ENCODE measurements at regions not wholly inside any gene's neighbourhood (a gene's known extent, or its start where the extent isn't known, plus 50 kb on each side); places are given as distances from the start of the nearest gene placed in this dataset.
A peak's percentile ranks its signal among the peaks of the same experiment; 100 is the strongest.
"Not testable (repeated sequence)": the region's sequence is repeated elsewhere in the genome, so short reads cannot be mapped to it uniquely, and the experiment has no call there.

GRCh38 chr5:179409806-179410205 is 64.5 kb upstream of the ADAMTS2 start:
- no peak for DNase-seq (ENCODE audit: low read depth)

DNA sequence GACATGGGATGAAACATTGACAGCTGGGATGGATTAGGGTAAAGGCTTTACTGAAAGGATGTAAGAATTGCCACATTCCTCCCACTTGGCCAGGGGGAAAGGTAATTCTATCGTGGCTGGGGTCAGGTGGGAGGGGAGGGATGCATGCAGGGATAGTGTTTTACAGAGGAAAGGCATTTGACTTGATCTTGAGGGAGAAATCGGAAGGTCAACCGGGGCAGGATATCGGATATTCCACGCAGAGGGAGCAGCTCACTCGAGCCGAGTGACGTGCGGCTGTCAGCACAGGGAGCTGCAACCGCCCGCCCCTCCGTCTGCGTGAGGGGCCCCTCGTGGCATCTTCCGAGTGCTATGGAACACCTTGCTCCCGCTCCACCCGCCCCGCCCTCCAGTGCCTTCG is 63.4 kb upstream of the ADAMTS2 start:
- no peak for DNase-seq (ENCODE audit: low read depth)

- DNase-seq (ENCODE audit: low read depth) = peak; percentile 67
These were observed 62.2 kb upstream of the ADAMTS2 start for GRCh38 chr5:179407191-179408175.

DNA sequence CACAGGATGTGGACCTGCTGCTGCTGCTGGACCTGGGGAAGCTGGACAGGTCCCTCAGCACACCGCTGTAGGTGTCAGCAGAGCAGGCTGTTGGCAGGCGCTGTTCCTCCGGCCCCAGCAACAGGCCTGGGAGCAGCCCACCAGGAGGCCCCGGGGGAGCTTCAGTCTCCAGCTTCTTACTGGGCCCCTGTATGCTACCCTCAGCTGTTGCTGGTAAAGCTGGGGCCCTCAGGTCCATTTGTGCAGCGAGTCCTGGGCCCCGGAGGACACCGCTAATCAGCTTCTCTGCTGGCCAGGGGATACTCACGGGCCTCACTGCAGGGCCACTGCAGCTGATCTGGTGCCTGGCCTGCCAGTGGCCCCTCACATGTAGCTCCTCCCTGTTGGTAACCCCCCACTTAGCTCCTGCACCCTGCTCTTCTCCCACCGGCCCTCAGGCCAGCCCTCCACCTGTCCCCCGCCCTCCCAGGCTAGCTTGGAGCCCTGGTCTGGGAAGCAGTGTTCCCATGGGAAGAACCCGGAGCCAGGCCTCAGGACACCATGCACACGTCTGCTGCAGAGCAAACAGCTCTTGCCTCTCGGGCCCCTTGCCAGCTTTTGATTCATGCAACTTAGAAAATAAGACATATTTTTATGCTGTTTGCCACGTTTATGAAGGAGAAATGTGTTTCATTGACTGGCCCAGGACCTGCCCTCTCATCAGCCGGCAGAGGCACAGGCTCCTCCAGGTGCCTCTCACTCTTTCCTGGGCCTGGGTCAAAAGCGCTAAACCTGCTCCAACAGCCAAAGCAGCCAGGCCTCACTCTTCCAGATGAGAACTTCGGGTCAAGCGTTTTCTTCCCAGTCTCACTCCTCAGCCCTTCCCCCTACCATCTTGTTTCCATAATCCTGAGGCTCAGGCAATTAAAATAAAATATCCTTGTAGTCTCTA is 61.0 kb upstream of the ADAMTS2 start:
- peak; percentile 38 for DNase-seq (ENCODE audit: low read depth)

- DNase-seq (ENCODE audit: low read depth) = no peak
These were observed 60.3 kb upstream of the ADAMTS2 start for GRCh38 chr5:179405426-179406030.

DNA sequence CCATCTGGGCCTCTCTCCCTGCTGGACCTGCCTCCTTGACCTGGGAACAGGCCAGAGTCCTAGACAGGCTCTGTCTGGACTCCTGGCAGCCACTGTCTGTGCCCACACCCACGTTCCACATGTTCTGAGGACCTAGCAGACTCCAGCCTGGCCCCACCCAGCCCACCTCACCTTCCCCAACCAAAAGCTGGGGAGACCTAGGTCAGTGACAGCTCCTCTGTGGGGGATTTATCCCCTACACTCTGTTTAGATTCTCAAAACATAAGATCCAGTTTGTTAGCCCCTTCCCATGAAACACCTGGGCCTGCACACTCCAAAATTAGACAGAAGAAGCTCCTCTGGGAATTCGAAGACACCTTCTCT is 59.8 kb upstream of the ADAMTS2 start:
- DNase-seq (ENCODE audit: low read depth) = no peak

GRCh38 chr5:179404321-179405053 is 59.2 kb upstream of the ADAMTS2 start:
- DNase-seq (ENCODE audit: low read depth) = peak; percentile 64

GRCh38 chr5:179403426-179404147 is 58.3 kb upstream of the ADAMTS2 start:
- no peak for DNase-seq (ENCODE audit: low read depth)

- not testable (repeated sequence) for DNase-seq (ENCODE audit: low read depth)
These were observed 55.2 kb upstream of the ADAMTS2 start for GRCh38 chr5:179400435-179400834.

- no peak for DNase-seq (ENCODE audit: low read depth)
These were observed 54.8 kb upstream of the ADAMTS2 start for GRCh38 chr5:179400020-179400419.

DNA sequence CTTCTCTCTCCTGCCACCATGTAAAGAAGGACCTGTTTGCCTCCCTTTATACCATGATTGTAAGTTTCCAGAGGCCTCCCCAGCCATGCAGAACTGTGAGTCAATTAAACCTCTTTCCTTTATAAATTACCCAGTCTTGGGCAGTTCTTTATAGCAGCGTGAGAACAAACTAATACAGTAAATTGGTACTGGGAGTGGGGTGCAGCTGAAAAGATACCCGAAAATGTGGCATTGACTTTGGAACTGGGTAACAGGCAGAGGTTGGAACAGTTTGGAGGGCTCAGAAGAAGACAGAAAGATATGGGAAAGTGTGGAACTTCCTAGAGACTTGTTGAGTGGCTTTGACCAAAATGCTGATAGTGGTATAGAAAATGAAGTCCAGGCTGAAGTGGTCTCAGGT is 54.1 kb upstream of the ADAMTS2 start:
- not testable (repeated sequence) for DNase-seq (ENCODE audit: low read depth)

DNA sequence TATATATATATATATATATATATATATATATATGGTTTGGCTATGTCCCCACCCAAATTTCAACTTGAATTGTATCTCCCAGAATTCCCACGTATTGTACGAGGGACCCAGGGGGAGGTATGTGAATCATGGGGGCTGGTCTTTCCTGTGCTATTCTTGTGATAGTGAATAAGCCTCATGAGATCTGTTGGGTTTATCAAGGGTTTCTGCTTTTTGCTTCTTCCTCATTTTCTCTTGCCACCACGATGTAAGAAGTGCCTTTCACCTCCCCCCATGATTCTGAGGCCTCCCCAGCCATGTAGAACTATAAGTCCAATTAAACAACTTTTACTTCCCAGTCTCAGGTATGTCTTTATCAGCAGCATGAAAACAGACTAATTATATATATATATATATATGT is 52.3 kb upstream of the ADAMTS2 start:
- DNase-seq (ENCODE audit: low read depth) = no peak

All from EH (cell line).